BLaER1 treated with 17β-estradiol and CSF1 and Interleukin-3, amounts not matched to agents 10 nM and 100 nM (cell line): ENCODE measurements at regions not wholly inside any gene's neighbourhood (a gene's known extent, or its start where the extent isn't known, plus 50 kb on each side); places are given as distances from the start of the nearest gene placed in this dataset.

Experiments used
- H3K27ac ChIP-seq, 11 experiments: shearing (Covaris generic); formaldehyde crosslinking; 2 replicates each; pipeline ENCODE4 v1.8.1; 2022
- H3K27me3 ChIP-seq, 11 experiments: shearing (Covaris generic); formaldehyde crosslinking; 2 replicates each; pipeline ENCODE4 v1.8.1; 2022
- H3K36me3 ChIP-seq, 11 experiments: shearing (Covaris generic); formaldehyde crosslinking; 2 replicates each; pipeline ENCODE4 v1.8.1; 2022
- H3K4me1 ChIP-seq, 10 experiments: shearing (Covaris generic); formaldehyde crosslinking; 2 replicates each; pipeline ENCODE4 v1.8.1; 2022
- H3K4me2 ChIP-seq, 11 experiments: shearing (Covaris generic); formaldehyde crosslinking; 2 replicates each; pipeline ENCODE4 v1.8.1; 2022
- H3K4me3 ChIP-seq, 10 experiments: shearing (Covaris generic); formaldehyde crosslinking; 2 replicates each; pipeline ENCODE4 v1.8.1; 2022
- H3K9ac ChIP-seq, 11 experiments: shearing (Covaris generic); formaldehyde crosslinking; 2 replicates each; pipeline ENCODE4 v1.8.1; 2022
- H3K9me3 ChIP-seq, 11 experiments: shearing (Covaris generic); formaldehyde crosslinking; replicated peaks in 1 of 11; 2 replicates each; pipeline ENCODE4 v1.8.1; 2022
- H4K20me1 ChIP-seq, 11 experiments: shearing (Covaris generic); formaldehyde crosslinking; 2 replicates each; pipeline ENCODE4 v1.8.1; 2022
- Cebpa-rat ChIP-seq, 11 experiments: shearing (Covaris generic); IDR thresholded peaks; 2 replicates each; pipeline ENCODE4 v1.8.1; 2022

DNA sequence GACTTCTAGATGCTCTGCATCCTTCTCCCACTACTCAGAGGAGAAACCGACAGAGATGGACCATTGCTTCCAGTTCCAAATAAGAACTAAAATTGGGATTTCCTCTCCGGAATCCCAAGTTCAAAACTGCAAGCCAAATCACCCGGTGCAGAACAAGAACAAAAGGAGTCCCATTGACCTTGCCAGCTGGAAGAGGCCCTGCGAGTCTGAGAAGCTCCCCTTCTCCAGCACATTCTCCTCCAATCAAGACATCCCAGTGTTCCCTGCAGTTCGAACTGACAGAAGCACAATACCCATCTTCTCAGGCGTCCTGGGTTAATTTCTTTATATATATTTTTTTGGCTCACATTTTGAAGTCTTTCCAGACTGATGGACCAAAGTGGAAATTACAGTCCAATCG lies 195.3 kb upstream of the MEIS1 start:
- no peak for TF ChIP-seq Cebpa-rat (IDR thresholded peaks at IDR 0.05)
- no peaks in the 10 kb centered on the region for H3K27me3 ChIP-seq
- H3K27ac ChIP-seq: no peak overlapping the region
- no peak overlapping the region for H3K4me3 ChIP-seq
- no peaks in the 10 kb centered on the region for H3K9me3 ChIP-seq
- peaks cover 0 to 55% (median 49%) of the 10 kb centered on the region in 10 experiments; a peak in 16 of 20 replicates for H3K4me1 ChIP-seq
- H3K36me3 ChIP-seq: no peaks in the 10 kb centered on the region
- no peak overlapping the region for H3K4me2 ChIP-seq
- no peak overlapping the region for H3K9ac ChIP-seq
- H4K20me1 ChIP-seq: no peaks in the 10 kb centered on the region

DNA sequence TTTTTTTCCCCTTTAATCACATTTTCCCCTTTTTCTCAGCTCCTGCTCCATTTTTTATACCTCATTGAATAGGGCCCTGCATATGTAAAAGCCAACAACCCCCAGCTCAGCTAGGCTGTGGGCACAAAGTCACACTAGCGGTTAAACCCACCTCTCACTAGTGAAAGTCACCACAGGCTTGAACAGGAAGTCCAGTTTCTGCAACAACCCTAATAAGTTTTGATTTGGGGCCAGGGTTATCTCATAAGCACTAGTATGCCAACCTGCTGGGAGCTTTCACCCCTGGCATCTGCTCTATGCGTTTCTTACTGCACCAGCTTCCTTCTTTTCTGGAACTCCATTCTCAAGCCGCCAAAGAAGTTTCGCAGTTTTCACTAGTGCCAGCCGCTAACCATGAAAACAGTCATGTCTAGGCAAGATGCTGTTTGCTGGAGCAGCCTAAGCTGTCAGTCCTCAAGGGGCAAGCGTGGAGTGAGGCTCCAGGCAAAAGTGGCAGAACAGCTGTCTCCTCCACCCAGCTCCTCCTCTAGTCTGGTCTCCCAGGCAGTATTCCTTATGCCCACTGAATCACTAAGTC lies 197.0 kb upstream of the MEIS1 start:
- TF ChIP-seq Cebpa-rat (IDR thresholded peaks at IDR 0.05): no peak
- H3K36me3 ChIP-seq: no peaks in the 10 kb centered on the region
- no peak overlapping the region for H3K9ac ChIP-seq
- no peaks in the 10 kb centered on the region for H3K9me3 ChIP-seq
- peaks cover 0 to 55% (median 49%) of the 10 kb centered on the region in 10 experiments; a peak in 16 of 20 replicates for H3K4me1 ChIP-seq
- H3K4me3 ChIP-seq: no peak overlapping the region
- no peaks in the 10 kb centered on the region for H4K20me1 ChIP-seq
- H3K27ac ChIP-seq: no peak overlapping the region
- no peaks in the 10 kb centered on the region for H3K27me3 ChIP-seq
- H3K4me2 ChIP-seq: peak overlapping the region in 9 of 11 experiments; percentile 6 to 67 (median 57); a peak in 13 of 22 replicates

DNA sequence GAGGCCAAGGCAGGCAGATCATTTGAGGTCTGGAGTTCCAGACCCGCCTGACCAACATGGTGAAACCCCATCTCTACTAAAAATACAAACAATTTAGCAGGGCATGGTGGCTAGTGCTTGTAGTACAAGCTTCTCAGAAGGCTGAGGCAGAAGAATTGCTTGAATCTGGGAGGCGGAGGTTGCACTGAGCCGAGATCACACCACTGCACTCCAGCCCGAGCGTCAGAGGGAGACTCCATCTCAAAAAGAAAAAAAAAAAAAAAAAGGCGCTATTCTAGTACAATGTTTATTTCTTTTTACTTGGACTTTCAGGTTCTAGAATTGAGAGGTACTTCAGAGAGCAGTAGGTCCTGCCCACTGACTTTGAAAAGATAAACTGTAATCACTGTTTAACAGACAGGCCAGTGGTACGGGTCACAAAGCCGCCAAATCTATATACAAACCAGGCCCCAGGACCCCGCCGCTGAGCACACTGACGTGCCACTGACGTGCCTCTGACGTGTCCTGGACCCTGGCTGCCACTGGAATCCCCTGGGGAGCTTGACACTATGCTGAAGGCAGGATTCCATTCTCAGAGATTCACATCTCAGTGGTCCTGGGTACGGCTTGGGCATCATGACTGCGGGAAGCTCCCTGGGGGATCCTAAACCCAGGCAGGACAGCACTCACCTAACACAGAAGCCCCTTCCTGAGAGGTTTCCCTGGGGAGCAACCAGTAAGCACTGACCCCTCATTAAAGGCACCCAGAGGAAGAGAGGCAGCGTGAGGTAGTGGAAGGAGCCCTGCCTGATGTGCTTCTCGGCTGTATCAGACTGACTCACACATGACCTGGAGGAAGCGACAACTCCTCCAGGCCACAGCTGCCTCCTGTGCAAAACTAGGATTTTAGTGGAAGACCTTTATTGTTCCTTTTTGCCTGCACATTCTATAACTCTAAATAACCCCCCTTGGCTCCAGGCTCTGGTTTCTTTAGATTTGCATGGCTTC lies 197.8 kb upstream of the MEIS1 start:
- Histone ChIP-seq H3K9me3 (no peaks in the 10 kb centered on the region), H3K36me3 (no peaks in the 10 kb centered on the region), H3K27ac (peak overlapping the region in 2 of 11 experiments; percentile 6 to 22; a peak in 2 of 22 replicates), H4K20me1 (no peaks in the 10 kb centered on the region), H3K4me3 (no peak overlapping the region), H3K27me3 (no peaks in the 10 kb centered on the region), H3K4me1 (peaks cover 0 to 52% (median 47%) of the 10 kb centered on the region in 10 experiments; a peak in 16 of 20 replicates), H3K4me2 (peak overlapping the region in 10 of 11 experiments; percentile 9 to 67 (median 60); a peak in 18 of 22 replicates), H3K9ac (no peak overlapping the region)
- TF ChIP-seq Cebpa-rat (IDR thresholded peaks at IDR 0.05): no peak

DNA sequence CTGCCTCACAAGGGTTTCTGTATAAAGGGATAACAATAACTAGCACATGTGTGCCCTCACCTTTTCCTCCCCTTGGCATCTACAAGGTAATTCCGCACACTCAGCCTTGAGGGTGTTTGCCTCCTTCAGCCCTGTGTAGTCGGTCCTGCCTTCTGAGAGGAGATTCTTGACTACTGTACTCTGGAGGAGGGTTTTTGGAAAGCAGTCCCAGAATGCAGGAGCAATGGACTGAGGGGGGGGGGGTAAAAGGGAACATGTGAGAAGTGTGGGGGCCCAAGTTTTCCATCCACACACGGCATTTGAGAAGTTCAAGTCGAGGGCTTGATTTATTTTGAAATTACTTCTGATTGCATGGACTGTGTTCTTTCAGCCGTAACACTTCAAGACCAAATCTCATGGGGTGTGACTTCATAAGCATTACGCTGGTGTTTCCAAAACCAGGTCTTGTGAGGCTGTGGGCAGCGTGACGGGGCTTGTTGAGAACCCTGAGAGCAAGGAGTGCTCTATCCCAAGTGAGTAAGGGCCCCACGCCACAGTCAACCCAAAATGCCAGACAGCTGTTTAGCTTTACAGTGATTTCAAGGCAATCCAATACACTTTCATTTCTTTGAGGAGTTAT lies 198.7 kb upstream of the MEIS1 start:
- peaks cover 0 to 43% (median 37%) of the 10 kb centered on the region in 10 experiments; a peak in 16 of 20 replicates for H3K4me1 ChIP-seq

DNA sequence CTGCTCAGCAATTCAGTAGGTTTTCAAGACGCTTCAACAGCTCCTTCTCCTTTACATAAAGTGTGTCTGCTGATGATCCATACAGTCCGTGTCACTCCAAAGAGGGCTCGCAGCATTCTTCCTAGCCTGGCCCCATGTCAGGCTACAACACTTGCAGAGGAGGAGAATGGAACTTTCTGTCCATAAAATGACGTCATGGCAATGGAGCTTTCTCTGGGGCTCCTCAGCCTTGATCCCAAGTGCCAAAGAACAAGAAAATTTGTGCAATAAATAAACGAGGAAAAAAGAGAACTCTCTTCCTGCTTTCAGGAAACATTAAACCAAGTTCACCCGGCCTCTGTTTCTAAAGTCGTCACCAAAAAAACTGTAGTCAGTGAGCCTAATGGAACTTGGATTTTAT lies 199.5 kb upstream of the MEIS1 start:
- Histone ChIP-seq H3K36me3 (no peaks in the 10 kb centered on the region), H4K20me1 (no peaks in the 10 kb centered on the region), H3K4me3 (no peak overlapping the region), H3K27ac (0 out of 22 replicates have a peak overlapping the region, but pooled peaks of 1 of the 11 experiments have one; percentile 5), H3K9ac (no peak overlapping the region), H3K4me1 (peaks cover 0 to 35% (median 31%) of the 10 kb centered on the region in 10 experiments; a peak in 16 of 20 replicates), H3K9me3 (no peaks in the 10 kb centered on the region), H3K27me3 (no peaks in the 10 kb centered on the region), H3K4me2 (peak overlapping the region in 8 of 11 experiments; percentile 53 to 67 (median 64); a peak in 12 of 22 replicates)
- TF ChIP-seq Cebpa-rat (IDR thresholded peaks at IDR 0.05): no peak

More for the DNA sequence above, 198.7 kb upstream of the MEIS1 start:
- no peak for TF ChIP-seq Cebpa-rat (IDR thresholded peaks at IDR 0.05)
- Histone ChIP-seq H3K27me3 (no peaks in the 10 kb centered on the region), H3K9me3 (no peaks in the 10 kb centered on the region), H4K20me1 (no peaks in the 10 kb centered on the region), H3K27ac (peak overlapping the region in 3 of 11 experiments; percentile 6 to 52 (median 9); a peak in 3 of 22 replicates), H3K36me3 (no peaks in the 10 kb centered on the region), H3K9ac (no peak overlapping the region), H3K4me2 (peak overlapping the region; percentile 9 to 67 (median 57); a peak in 18 of 22 replicates), H3K4me3 (no peak overlapping the region)

DNA sequence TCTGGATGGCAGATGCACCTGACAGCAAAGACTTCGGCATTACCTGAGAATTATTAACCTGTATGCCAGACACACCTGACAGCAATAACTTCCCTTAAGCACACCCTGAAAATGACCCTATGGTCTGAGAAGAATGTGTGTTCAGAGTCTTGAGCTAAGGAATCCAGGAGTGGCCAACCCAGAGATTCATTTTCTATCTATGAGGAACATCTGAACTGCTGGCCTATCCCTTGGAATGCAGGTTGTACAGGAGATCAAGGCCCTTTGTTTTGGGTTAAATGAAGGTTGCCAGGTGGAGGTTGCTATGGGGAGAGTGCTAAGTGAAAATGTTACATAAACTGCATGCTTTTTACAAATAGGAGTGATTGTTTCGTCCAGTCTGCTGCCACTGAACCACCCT lies 200.9 kb upstream of the MEIS1 start:
- Histone ChIP-seq H3K9me3 (no peaks in the 10 kb centered on the region), H3K36me3 (no peaks in the 10 kb centered on the region), H3K27ac (no peak overlapping the region), H3K4me1 (peaks cover 0 to 30% (median 25%) of the 10 kb centered on the region in 10 experiments; a peak in 16 of 20 replicates), H3K9ac (no peak overlapping the region), H3K4me3 (no peak overlapping the region), H3K27me3 (no peaks in the 10 kb centered on the region), H4K20me1 (no peaks in the 10 kb centered on the region), H3K4me2 (no peak overlapping the region)
- no peak for TF ChIP-seq Cebpa-rat (IDR thresholded peaks at IDR 0.05)

DNA sequence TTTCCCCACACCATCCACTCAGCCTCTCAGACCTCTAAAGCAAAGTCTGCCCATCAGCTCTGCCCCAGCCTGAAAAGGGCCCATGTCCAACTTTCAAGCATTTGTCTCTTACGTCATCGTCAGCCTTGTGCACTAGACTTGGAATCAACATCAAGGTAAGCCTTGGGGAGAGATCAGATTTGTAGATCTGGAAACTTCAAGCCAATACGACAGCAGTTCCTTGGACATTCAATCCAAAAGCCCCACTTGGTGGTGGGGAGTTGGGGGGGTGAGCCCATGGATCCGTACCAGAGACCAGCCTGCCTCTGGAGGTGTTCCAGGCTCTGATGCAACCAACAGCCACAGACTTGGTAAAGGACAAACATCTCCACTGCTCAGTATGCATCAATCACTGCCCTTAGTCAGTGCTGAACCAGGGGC lies 206.8 kb upstream of the MEIS1 start:
- no peak overlapping the region for H3K27ac ChIP-seq
- no peaks in the 10 kb centered on the region for H3K4me1 ChIP-seq
- H3K27me3 ChIP-seq: no peaks in the 10 kb centered on the region
- no peak for TF ChIP-seq Cebpa-rat (IDR thresholded peaks at IDR 0.05)
- H3K9me3 ChIP-seq: no peaks in the 10 kb centered on the region
- H3K9ac ChIP-seq: no peak overlapping the region
- no peaks in the 10 kb centered on the region for H3K36me3 ChIP-seq
- no peak overlapping the region for H3K4me2 ChIP-seq
- H3K4me3 ChIP-seq: no peak overlapping the region
- no peaks in the 10 kb centered on the region for H4K20me1 ChIP-seq

DNA sequence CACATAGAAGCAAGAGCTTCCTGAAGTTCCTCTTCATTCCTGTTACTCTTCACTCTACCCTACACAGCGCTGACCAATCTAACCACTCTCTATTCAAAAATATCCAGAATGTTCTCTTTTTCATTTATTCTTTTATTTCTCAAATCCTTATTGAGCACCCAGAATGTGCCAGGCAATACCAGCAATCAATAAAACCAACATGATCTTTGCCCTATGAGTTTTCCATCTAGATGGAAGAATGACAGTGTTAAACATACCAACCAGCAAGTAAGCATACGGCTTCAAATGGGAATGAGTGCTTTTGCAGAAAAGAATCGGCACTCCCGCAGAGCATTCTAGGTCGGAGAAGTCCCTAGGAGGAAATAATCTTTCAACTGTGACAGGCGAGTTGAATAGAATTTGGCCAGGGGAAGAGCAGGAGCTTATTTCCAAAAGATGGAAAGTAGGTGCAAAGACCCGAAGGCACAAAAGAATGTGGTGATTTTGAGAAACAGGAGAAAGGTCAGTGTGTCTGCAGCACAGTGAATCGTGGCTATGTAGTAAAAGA lies 217.8 kb upstream of the MEIS1 start:
- Histone ChIP-seq H3K9ac (no peak overlapping the region), H3K4me3 (no peak overlapping the region), H3K27me3 (no peaks in the 10 kb centered on the region), H3K9me3 (no peaks in the 10 kb centered on the region), H3K27ac (no peak overlapping the region), H4K20me1 (no peaks in the 10 kb centered on the region), H3K36me3 (no peaks in the 10 kb centered on the region), H3K4me1 (no peaks in the 10 kb centered on the region; a peak in 1 of 20 replicates), H3K4me2 (no peak overlapping the region)
- no peak for TF ChIP-seq Cebpa-rat (IDR thresholded peaks at IDR 0.05)

DNA sequence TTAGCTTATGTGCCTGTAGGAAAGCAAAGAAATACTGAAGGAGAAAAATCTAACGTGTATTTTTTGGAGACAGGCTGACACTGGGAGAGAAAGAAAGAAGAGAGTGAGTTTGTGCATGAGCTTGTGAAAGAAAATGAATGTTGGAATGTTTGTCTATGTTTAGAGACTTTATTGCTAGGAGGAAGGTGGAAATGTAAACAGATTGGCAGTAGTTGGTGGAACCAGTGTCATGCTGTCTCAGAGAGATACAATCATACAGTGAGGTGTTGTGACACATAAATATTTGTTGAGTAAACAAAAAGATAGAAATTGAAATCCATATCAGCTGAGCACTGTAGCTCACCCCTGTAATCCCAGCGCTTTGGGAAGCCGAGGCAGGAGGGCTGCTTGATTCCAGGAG lies 222.2 kb upstream of the MEIS1 start:
- H3K27me3 ChIP-seq: no peaks in the 10 kb centered on the region
- no peaks in the 10 kb centered on the region for H4K20me1 ChIP-seq
- no peak overlapping the region for H3K9ac ChIP-seq
- no peaks in the 10 kb centered on the region for H3K36me3 ChIP-seq
- no peak overlapping the region for H3K4me3 ChIP-seq
- no peaks in the 10 kb centered on the region for H3K4me1 ChIP-seq
- TF ChIP-seq Cebpa-rat (IDR thresholded peaks at IDR 0.05): no peak
- H3K27ac ChIP-seq: no peak overlapping the region
- H3K9me3 ChIP-seq: no peaks in the 10 kb centered on the region
- H3K4me2 ChIP-seq: no peak overlapping the region
